GM18505 (cell line): ENCODE measurements at regions not wholly inside any gene's neighbourhood (a gene's known extent, or its start where the extent isn't known, plus 50 kb on each side); places are given as distances from the start of the nearest gene placed in this dataset.

Source experiments
- ATAC-seq: cut with Tn5 transposase; IDR thresholded peaks from one replicate; pipeline ENCODE4 v1.9.1; 2021; ENCODE audit not compliant: unreplicated experiment
- POLR2A ChIP-seq: IDR thresholded peaks from 4 replicates; pipeline ENCODE4 v1.6.1; 2011; ENCODE audit warnings: borderline replicate concordance; ENCODE audit not compliant: insufficient read depth, insufficient read length; ENCODE audit errors: extremely low read depth

DNA sequence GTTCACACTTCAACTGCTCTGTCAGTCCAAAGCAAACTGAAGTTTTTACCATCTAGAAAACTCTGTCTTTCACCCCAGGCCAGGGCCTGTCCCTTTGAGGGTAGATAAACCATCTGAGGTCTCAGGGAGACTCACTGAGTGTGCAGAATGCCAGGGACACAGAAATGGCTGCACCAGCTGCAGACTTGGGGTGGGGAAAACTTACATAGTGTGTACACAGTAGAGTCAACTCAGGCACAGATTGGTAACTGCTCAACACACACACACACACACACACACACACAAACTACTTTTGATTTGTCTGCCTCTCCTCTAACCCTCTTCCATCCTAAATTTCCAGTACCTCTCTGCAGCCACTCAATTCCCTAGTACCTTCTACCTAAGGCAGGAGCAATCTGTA, 374.9 kb upstream of the JAG1 start:
- ATAC-seq: no peak
- no peak for TF ChIP-seq POLR2A

DNA sequence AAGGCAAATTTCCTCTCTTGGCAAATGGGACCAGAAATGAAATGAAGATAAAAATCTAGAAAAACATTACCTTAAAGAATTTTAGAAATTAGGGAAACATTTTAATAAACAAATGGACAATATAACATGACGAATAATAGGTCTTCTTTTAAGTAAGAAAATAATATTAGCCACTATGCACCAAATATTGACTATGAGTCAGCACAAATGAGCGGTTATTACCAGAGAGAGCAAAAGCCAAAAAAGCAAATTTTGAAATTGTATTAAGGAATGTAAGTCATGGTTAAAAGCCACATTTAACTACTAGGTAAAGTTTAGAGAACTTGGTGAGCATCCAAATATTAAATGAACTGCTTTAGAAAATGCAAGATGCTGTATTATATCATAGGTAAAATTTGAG, 376.6 kb upstream of the JAG1 start:
- ATAC-seq: no peak
- no peak for TF ChIP-seq POLR2A

DNA sequence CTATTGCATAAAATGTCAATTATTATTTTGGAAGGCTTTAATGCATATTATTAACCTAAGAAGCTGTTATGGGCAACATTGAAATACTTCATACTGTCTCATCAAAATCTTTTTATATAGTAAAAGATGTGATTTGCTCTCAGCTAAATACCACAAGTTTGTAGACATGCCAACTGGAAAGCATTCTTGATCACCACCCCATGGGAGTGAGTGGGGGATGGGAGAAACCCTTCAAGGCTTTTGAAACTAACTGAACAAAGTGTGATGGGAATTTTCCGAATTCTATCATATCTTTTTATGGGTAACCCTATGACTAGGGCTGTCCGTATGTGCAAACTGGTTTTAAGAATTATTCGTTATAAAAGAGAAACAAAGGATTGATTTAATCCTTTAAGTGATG, 377.3 kb upstream of the JAG1 start:
- ATAC-seq: no peak
- TF ChIP-seq POLR2A: no peak

DNA sequence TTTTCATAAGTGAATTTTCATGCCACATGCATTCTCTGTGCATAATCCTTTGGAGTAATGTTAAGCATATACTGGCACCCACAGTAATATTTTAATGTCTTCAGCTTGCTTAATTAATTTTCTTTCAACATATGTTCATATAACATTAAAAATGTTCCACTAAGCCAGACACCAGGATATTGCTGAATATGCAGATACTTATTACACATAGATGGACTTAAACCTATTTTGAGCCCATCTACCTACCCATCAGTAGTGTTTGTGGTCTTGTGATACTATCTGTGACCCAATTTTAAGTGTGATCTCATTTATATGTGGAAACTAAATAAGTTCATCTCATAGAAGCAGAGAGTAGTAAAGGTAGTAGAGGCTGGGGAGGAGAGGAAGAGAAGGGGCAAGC, 379.5 kb upstream of the JAG1 start:
- ATAC-seq: no peak
- TF ChIP-seq POLR2A: no peak

DNA sequence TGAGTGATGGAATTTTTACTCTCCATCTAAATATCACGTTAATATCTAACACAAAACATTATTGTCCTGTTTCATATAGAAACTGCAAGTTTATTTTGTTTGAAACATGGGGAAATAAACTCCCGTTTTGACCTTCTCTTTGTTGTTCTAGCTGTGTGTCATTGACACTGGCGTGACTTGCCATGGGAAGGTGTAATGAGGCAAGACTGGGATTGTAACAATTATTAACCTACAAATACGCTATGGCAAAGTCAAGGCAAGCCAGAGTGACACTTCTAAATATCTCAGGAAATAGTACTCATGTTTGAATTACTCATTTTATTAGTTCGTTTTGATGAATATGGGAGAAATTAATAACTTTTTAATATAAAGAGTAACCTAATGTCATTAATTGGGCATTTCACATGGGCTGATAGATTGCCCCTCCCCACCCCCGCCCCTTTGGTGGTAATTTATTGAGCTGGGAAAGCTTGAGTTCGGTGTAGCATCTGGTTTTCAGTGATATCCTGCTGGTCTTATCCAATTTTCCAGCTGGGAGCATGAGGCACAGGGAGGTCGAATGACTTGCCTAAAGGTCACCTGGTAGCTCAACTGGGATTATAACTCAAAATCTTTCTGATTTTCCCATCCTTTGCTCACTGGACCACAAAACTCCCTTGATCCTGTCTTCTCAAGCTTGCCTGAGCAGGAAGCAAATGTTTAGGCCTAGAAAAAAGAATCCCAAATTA, 380.6 kb upstream of the JAG1 start:
- no peak for ATAC-seq
- TF ChIP-seq POLR2A: no peak

DNA sequence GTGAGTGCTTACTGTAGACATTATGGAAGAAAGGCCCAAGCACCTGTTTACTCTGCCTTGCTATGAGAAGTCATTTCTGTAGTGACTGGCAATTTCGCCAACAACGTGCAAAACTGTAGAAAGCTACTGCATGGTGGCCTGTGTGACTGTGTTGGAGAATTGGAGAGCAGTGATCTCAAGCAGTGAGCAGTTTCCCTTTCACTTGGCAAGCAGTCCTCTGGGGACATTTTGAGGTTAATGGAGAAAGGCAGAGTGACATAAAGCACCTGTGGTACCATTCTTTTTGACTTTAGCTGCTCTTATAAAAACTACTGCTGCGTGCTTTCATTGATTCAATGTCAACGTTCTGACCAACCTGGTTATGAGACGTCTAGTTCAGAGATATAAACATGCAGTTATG, 382.6 kb upstream of the JAG1 start:
- no peak for ATAC-seq
- TF ChIP-seq POLR2A: no peak

DNA sequence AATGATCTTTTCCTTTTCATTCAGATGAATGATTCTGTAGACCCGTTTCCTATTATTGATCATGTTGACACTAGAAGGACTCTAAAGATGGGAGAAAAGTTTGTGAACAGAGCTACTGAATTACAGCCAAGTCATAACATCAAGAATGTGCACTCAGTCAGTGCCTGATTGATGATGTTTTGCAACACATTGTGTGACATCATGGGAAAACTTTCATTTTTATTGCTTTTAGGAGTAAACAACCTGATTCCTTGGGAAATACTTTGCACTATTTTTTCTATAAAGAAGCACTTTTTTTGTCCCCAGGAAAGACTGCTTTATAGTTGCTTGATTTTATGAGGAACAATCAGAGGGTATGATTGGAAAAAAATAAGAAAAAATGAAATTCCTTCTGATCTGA, 383.8 kb upstream of the JAG1 start:
- TF ChIP-seq POLR2A: no peak

GRCh38 chr20:11059659-11060058, 385.9 kb upstream of the JAG1 start:
- ATAC-seq: no peak
- TF ChIP-seq POLR2A: no peak

More for the DNA sequence above, 383.8 kb upstream of the JAG1 start:
- ATAC-seq: no peak

DNA sequence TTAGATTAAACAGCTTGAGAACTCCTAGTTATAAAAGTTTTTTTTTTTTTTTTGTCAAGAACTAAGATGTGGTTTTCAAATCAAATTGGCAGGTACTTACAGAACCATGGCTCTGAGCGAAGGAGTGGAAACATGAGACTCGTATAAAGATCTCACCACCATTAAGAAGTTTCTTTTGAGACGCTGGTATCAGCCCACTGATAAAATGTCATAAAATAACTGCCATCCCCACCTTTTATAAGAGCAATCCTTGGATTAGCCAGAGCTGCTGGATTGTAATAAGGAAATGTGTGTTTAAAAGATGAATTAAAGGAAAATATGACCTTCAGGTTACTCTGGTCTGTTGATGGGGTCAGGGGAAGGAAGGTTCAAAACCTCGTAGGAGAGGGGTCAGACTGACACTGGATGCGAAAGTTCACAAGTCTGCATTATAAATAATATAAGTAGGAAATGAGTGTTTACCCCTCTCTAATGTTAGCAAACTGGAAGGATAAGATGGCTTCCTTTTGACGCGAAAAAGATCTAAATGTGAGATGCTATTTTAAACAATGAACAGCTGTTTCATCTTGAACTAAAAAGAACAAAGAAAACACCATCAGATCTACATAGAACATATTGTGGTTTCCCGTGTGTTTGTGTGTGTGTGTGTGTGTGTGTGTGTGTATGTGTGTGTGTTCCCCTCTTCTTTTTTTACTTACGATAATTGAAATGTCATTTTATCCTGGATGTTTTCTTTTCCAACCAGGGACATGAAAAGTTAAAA, 386.8 kb upstream of the JAG1 start:
- TF ChIP-seq POLR2A: no peak

DNA sequence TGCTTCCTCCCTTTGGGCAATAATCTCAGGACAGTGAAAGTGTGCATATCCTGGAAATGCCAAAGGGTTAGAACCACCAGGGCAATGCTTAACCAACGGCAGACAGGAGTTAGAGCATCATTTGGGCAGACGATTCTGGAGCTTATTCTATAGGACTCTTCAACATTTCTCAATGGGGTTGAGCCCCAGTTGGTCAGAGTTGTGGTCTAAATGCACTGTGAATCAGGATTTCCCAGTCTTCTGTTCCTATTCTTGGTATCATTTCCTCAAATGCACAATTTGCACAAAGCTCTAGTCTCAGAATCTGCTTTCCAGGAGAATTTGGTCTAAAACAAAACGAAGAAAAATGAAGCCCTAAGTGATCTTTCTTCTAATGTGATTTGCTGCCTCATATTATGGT, 389.6 kb upstream of the JAG1 start:
- ATAC-seq: no peak

More for the DNA sequence above, 386.8 kb upstream of the JAG1 start:
- no peak for ATAC-seq

DNA sequence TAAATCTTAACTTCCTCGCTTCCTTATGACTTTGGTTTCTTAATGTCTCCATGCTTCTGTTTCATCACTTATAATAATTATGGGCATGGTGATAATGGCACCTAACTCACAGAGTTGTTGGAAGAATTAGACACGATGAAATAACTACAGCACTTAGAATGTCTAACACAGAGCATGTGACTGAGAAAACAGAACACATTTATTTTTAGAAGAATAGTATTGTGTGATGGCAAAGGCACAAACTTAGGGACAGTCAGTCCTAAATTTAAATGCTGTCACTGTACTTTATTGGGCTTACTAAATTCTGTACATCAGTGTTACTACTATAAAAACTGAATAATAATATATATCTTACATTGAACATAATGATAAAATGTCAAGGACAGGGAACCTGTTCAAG, 391.1 kb upstream of the JAG1 start:
- no peak for ATAC-seq

More for the DNA sequence above, 389.6 kb upstream of the JAG1 start:
- no peak for TF ChIP-seq POLR2A

GRCh38 chr20:11067359-11067758, 393.6 kb upstream of the JAG1 start:
- ATAC-seq: no peak
- no peak for TF ChIP-seq POLR2A

More for the DNA sequence above, 391.1 kb upstream of the JAG1 start:
- no peak for TF ChIP-seq POLR2A

DNA sequence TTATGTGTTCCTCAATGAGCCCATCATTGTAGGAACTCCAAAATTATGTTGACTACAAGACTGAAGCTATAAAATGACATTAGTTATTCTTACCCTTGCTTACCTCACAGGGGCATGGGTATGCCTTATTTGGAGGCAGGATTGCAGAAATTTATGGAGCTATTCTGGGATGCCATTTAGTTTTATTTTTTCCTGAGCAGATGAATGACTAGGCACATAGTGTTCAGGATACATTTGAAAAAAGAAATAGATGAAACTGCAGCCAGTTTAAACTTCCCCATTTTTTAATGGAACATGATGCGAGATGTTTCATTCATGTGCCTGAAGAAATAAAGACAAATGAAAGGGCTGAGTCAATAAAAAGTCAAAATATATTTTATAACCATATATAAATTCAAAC, 399.2 kb upstream of the JAG1 start:
- TF ChIP-seq POLR2A: no peak
- no peak for ATAC-seq
